Posterior vena cava (tissue), 2 donors: ENCODE measurements at regions not wholly inside any gene's neighbourhood (a gene's known extent, or its start where the extent isn't known, plus 50 kb on each side); places are given as distances from the start of the nearest gene placed in this dataset.

Source experiments
- DNase-seq: peaks from one replicate; pipeline ENCODE4 v3.0.0-alpha.2; 2020; ENCODE audit warnings: low spot score
- intact Hi-C, 2 donors: fragments of 100-400 bp; cut with DNase I; formaldehyde crosslinking; loops; one replicate each; pipeline versions ENCODE4 v1.14.1 to v1.14.2; 2022 to 2023
- donor health status: DM: yes; HTN: yes; CAD: no.
- donor health status: DM: yes; HTN: yes; CAD: no.

GRCh38 chr3:71863563-71864190 is 78.7 kb upstream of the PROK2 start:
- no peak for DNase-seq

GRCh38 chr3:71862371-71863140 is 77.6 kb upstream of the PROK2 start:
- DNase-seq = no peak
- intact Hi-C loops = no loop called here

More at GRCh38 chr3:71863563-71864190, 78.7 kb upstream of the PROK2 start:
- intact Hi-C loops = no loop called here

- DNase-seq = no peak
- intact Hi-C loops = no loop called here
These were observed 74.2 kb upstream of the PROK2 start for GRCh38 chr3:71859123-71859519.

DNA sequence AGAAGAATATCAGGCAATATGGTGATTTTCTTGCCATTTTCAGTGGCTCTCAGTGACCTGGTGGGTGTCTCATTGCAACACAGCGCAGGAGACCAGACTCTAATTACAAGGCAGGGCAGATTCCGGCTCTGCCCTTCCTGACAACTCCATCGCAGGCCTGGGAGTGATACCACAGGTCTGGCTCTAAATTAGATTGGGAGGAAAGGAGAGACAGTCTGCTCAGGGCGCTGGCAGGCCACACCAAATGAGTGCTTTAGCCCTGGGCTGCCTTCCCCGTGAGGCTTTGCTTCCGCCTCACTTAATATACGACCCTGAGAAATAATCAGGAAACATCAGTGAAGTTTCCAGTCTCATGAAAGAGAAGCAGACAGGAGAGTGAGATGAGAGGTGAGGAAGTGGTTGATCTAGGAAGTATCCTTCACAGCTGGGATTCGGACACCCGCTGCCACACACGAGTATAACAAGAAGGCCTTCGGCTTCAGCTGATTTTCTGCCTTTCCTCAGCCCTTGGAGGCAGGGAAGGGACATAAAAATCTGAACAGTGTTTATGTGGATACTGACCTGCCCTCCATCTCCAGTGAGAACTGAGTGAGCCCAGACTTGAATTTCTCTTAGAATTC is 73.7 kb upstream of the PROK2 start:
- no peak for DNase-seq
- intact Hi-C loops = no loop called here

- intact Hi-C loops = no loop called here
- DNase-seq = no peak
These were observed 73.0 kb upstream of the PROK2 start for GRCh38 chr3:71857956-71858355.

GRCh38 chr3:71854706-71855105 is 69.8 kb upstream of the PROK2 start:
- intact Hi-C loops = no loop called here

GRCh38 chr3:71854096-71854495 is 69.1 kb upstream of the PROK2 start:
- DNase-seq = no peak
- intact Hi-C loops = no loop called here

More at GRCh38 chr3:71854706-71855105, 69.8 kb upstream of the PROK2 start:
- DNase-seq = no peak

DNA sequence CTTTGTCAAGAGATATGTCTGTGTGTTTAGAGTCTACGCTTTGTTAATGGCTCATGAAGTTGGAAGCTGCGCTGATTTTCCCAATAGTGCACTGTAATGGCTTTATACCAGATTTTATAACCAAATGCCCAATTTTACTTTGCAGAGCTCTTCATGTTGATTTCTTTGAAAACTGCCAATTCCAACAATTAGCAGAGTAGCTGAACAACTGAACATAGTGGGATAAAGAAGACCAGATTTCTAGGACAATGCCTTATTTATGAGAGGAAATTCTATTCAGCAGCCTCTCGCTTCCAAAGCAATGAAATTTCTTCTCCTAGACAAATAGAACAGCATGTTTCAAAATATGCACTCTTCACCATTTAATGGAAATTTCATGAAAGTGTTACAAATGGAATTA is 66.9 kb upstream of the PROK2 start:
- intact Hi-C loops = no loop called here
- DNase-seq = no peak

GRCh38 chr3:71850654-71851053 is 65.7 kb upstream of the PROK2 start:
- DNase-seq = no peak
- intact Hi-C loops = no loop called here

DNA sequence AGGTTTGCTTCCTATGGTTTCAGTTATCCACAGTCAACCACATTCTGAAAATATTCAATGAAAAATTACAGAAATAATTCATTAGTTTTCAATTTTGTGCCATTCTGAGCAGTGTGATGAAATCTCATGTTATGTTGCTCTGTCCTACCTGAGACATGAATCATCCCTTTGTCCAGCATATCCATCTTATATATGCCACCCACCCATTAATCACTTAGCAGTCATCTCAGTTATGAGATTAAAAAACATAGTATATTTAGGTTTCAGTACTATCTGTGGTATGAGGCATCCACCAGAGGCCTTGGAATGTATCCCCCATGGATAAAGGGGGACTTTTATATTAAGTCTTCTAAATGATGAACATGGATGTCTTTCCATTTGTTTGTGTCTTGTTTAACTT is 64.7 kb upstream of the PROK2 start:
- DNase-seq = no peak
- intact Hi-C loops = no loop called here

DNA sequence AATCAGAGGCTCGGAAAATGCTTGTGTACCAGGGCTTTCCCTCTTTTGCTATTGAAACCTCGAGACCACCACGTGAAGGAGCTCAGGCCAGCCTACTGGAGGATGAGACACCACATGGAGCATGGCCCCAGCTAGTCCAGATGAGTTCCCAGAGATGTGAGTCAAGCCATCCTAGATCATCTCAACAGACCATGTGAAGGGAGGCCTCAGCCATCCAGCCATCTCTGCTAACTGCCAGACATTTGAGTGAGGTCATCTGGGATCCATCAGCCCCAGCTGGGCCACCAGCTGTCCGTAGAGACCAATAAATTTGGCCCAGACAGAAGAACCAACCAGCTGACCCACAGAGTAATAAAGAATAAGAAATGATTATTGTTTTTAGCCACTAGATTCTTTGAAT is 62.8 kb upstream of the PROK2 start:
- DNase-seq = no peak
- intact Hi-C loops = no loop called here

DNA sequence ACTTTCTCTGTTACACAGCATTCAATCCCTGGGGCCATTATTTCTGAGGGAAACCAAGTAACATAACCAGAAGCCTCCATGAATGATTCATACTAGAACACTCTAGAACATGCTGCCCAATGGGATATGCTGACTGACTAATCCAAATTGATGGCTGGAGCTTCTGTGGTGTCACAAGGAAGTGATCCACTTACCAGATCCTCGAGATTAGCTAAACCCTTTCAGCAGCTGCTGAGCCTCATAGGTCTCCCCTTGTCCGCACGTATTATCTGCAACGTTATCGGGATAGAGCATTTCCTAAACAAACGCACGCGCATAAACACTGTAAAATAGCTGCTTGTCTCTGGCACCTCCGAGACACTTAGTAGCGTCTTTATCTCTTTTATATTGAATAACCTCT is 61.2 kb upstream of the PROK2 start:
- DNase-seq = no peak
- intact Hi-C loops = no loop called here

DNA sequence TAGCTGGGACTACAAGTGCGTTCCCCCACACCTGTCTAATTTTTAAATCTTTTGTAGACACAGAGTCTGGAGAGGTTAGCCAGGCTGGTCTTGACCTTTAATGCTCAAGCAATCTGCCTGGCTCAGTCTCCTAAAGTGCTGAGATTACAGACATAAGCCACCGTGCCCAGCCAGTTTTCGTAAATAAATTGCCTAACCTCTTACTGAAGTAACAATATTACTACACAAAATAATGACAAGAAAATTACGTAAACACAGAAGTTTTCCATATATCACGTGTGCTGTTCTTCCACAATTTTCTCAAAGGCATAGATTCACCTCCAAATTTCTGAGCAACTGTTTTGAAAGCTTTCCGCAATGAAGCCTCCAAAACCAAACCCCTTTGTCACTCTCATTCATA is 58.1 kb upstream of the PROK2 start:
- intact Hi-C loops = loop anchor here in 1 of 2 donors (5.0 kb wide), 1 partner anchor 241 kb away; no protein-coding TSS in a partner anchor
- no peak for DNase-seq

DNA sequence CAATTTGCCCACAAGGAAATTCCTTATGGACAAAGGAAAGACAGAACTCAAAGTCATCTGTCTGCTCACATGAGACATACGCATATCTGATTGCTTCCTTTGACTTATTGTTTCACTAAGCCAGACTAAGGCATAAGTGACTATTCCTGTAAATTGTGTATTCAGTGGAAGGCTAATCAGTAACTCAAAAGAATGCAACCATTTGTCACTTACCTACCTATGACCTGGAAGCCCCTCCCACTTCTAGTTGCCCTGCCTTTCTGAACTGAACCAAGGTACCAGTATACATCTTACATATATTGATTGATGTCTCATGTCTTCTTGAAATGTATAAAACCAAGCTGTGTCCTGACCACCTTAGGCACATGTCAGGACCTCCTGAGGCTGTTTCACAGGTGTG is 53.5 kb upstream of the PROK2 start:
- intact Hi-C loops = no loop called here
- no peak for DNase-seq
